ENCODE measurements at regions not wholly inside any gene's neighbourhood (a gene's known extent, or its start where the extent isn't known, plus 50 kb on each side); places are given as distances from the start of the nearest gene placed in this dataset.

DNA sequence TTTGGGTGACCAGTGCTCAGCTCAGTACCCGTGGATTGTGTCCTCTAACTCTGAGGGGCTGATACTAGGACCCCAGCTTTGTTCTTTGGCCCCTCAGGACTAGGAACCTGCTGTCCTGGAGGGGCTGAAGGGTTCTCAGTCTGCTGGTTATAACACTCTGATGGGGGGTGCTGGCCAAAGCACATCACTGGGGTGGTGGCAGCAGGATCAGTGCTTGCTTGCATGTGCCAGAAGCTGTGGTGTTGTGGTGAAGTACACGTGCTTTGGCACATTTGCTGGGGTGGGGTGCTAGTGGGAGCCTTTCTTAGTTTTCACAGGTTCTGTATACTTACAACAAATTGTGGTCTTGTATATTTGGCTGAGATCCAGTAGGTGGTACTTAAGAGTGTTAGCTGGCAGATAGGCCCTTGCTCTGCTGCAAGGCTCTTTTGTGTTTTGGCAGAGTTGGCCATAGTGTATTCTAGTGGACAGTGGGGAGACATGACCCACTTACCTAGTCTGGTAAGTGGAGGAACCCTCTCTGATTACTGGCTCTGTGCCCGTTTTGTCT is 344.3 kb downstream of the EDEM1 start:
- DNase-seq (ENCODE audit: low read depth in 4 of 4, low spot score in 1 of 4): no peak

DNA sequence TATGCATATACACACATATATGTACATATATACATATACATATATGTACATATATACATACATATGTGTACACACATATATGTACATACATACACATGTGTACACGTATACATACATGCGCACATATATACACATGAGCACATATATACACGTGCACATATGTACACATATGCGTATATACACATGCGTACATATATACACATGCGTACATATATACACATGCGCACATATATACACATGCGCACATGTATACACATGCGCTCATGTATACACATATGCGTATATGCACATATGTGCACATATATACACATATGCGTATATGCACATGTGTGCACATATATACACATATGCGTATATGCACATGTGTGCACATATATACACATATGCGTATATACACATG is 353.0 kb downstream of the EDEM1 start:
- no peak for DNase-seq (ENCODE audit: low read depth in 4 of 4, low spot score in 1 of 4)

DNA sequence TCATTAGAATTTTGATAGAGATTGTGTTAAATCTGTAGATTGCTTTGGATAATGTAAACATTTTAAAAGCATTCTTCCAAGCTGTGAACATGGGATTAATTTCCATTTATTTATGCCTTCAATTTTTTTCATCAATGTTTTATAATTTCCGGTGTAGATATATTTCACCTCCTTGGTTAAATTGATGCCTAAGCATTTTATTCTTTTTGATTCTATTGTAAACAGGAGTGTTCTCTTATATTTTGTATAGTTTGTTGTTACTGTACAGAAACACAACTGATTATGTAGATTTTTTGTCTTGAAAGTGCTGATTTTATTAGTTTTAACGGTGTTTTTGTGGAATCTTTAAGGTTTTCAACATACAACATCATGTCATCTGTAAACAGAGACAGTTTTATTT is 355.0 kb downstream of the EDEM1 start:
- DNase-seq (ENCODE audit: low read depth in 4 of 4, low spot score in 1 of 4): no peak

DNA sequence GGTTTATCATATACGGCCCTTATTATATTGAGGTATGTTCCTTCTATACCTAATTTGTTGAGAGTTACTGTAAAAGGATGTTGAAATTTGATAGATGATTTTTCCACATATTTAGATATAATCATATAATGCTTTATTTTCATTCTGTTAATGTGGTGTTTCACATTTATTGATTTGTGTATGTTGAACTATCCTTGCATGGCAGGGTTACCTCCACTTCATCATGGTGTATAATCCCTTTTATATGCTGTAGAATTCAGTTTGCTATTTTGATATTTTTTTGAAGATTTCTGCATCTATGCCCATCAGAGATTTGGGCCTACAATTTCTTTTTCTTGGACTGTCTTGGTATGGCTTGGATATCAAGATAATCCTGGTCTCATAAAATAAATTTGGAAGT is 355.5 kb downstream of the EDEM1 start:
- no peak for DNase-seq (ENCODE audit: low read depth in 4 of 4, low spot score in 1 of 4)

DNA sequence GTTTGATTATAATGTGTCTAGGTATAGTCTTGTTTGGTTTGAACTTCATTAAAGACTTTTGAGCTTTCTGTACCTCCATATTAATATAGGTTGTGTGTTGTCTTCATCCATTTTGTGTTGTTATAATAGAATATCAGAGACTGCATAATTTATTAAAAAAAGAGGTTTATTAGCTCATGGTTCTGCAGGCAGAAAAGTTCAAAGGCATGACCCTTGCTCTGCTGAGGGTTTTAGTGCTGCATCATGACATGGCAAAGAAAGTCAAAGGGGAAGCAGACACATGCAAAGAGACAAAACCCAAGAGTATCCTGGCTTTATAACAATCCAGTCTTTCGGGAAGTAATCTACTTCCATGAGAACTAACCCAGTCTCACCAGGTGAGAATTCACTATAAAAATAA is 358.2 kb downstream of the EDEM1 start:
- no peak for DNase-seq (ENCODE audit: low read depth in 4 of 4, low spot score in 1 of 4)

DNA sequence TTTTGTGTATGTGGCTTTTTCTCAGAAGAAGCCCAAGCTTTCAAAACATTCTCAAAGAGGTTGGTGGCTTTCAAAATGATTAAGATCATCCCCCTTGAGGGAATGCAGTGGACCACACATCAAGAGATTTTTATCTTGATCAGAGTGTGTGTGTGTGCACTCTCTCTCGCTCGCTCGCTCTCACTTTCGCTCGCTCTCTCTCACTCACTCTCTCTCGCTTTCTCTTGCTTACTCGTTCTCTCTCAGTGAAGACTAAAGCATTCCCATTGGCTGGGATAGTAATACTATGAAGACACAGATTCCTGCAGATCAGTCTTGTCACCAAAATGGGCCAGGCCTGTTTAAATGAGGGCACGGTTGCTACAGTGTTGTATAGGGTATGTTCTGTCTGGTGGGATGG is 365.7 kb downstream of the EDEM1 start:
- no peak for DNase-seq (ENCODE audit: low read depth in 4 of 4, low spot score in 1 of 4)

DNA sequence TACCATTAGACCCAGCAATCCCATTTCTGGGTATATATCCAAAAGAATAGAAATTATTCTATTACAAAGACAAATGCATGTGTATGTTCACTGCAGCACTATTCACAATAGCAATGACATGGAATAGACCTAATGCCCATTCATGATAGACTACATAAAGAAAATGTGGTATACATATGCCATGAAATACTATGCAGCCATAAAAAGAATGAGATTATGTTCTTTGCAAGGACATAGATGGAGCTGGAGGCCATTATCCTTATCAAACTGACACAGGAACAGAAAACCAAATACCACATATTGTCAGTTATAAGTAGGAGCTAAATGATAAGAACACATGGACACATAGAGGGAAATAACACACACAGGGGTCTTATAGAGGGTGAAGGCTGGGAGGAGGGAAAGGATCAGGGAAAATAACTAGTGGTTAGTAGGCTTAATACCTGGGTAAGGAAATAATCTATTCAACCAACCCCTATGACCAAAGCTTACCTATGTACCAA is 366.8 kb downstream of the EDEM1 start:
- no peak for DNase-seq (ENCODE audit: low read depth in 4 of 4, low spot score in 1 of 4)

DNA sequence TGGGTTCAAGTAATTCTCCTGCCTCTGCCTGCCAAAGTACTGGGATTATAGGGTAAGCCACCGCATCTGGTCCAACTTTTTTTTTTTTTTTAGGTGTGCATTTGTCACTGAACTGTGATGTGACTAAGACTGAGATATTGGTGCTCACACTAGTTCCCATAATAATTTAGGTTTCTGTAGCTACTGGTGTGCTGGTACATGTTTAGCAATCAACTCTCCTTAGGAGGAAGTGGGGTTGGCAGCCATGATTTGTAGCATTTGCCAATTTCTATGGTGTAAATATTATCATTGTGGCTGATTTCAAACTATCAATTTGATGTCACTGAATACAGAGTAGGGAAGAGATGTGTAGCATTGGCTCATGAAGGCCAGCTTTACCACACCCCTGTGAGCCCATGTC is 372.7 kb downstream of the EDEM1 start:
- DNase-seq (ENCODE audit: low read depth in 4 of 4, low spot score in 1 of 4): no peak

DNA sequence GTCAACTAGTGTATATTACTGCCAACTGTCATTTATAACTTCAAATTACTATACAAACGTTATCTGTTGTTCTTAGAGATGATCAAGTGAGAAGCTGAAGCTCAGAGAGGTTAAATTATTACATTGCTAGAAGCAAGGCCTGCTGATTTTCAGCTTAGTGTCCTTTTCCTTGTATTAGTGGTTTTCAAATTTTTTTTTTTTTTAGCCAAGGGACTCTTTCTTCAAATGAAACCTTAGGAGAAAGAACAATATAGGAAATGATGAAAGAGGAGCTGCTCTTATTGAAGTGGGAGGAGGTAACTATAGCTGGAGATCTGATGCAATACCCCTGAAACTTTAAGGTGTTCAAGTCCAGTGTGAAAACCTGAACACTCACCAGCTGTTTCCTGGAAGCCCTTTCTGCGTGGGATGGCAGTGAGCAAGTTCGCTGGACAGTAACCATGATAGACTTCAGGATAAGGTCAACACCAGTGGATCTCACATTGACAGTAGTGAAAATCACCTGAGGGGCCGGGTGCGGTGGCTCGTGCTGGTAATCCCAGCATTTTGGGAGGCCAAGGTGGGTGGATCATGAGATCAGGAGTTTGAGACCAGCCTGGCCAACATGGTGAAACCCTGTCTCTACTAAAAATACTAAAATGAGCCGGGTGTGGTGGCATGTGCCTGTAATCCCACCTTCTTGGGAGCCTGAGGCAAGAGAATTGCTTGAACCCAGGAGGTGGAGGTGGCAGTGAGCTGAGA is 376.2 kb downstream of the EDEM1 start:
- no peak for DNase-seq (ENCODE audit: low read depth in 4 of 4, low spot score in 1 of 4)

DNA sequence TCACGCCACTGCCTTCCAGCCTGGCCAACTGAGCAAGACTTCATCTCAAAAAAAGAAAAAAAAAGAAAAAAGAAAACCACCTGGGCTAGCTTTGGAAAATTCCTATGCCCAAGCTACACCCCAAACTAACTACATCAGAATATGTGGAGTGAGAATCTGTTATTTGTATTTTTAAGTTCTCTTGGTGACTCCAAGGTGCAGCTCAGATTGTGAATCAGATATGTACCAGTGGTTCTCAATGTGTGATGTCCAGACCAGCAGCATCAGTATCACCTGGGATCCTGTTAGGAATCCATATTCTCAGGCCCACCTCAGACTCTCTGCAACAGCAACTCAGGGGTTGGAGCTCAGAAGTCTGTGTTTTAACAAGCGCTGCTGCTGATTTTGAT is 376.8 kb downstream of the EDEM1 start:
- DNase-seq (ENCODE audit: low read depth in 4 of 4, low spot score in 1 of 4): no peak

DNA sequence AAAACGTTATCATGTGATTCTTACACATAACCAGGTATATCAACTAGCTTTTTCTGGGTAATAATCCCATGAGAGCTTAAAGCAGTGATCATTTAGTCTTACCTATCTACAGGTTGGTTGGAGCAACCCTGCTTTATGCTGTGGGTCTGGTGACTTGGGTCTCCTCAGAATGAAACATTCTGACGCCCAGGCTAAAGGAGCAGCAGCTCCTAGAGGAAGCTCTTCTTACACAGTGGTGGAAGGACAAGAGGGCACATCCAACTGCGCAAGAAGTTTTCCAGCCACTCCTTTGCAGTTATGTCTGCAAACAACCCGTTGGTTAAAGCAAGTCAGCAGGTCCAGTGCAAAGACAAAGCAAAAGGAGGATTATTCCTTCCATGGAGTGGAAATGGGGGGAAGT is 377.5 kb downstream of the EDEM1 start:
- DNase-seq (ENCODE audit: low read depth in 4 of 4, low spot score in 1 of 4): no peak

DNA sequence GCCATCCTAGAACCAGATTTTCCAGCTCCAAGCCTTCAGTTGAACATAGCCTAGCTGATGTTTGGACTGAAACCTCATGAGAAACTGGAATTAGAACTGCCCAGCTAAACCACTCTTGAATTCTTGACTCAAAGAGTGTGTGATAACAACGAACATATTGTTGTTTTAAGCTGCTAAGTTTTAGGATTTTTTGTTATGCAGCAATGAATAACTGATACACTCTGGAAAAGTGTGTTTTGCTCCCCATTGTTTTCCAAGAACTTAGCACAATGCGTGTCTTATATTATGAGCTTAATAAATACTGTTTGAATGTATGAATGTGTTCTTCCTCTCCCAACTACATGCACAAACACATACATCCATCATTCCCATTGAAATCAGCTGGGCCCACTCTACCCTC is 379.6 kb downstream of the EDEM1 start:
- no peak for DNase-seq (ENCODE audit: low read depth in 4 of 4, low spot score in 1 of 4)

DNA sequence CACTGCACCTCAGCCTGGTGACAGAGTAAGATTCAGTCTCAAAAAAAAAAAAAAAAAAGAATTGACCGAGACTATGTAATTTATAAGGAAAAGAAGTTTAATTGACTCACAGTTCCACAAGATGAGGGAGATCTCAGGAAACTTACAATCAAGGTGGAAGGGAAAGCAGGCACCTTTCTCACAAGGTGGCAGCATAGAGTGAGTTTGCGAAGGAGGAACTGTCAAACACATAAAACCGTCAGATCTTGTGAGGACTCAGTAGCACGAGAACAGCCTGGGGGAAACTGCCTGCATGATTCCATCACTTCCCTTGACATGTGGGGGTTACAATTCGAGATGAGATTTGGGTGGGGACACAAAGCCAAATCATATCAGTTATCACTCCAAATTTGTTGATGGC is 380.9 kb downstream of the EDEM1 start:
- DNase-seq (ENCODE audit: low read depth in 4 of 4, low spot score in 1 of 4): no peak

DNA sequence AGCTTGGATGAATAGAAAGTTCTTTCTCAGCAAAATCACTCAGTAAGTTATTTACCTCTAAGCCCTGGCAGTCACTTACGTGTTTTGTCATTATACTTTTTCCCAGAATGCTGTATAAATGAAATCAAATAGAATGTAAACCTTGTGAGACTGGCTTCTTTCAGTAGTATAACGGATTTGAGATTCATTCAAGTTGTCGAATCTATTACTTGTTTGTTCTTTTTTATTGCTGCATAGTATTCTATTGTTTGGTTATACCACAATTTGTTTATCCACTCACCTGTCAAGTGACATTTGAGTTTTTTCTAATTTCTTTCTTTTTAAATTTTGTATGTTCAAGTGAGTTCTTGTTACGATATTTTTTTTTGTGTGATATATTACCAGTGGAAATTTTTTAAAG is 381.6 kb downstream of the EDEM1 start:
- DNase-seq (ENCODE audit: low read depth in 4 of 4, low spot score in 1 of 4): no peak

DNA sequence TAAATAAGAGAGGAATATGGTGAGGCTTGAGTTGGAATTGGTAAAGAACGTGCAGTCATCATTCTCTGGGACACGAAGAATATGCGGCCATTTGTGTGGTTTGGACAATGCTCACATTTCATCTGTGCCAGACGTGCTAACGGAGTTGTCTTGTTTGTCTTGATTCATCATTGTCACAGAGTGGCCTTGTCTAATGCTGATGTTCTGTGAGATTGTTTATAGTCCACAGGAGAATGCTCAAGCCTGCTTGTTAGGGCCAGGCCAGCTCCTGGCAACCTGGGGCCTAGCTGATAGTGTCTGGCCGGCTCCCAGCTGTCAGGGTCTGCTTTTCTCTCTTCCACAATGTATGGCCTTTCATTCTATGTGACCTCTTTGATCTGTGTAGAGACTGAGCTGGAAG is 384.7 kb downstream of the EDEM1 start:
- no peak for DNase-seq (ENCODE audit: low read depth in 4 of 4, low spot score in 1 of 4)

DNA sequence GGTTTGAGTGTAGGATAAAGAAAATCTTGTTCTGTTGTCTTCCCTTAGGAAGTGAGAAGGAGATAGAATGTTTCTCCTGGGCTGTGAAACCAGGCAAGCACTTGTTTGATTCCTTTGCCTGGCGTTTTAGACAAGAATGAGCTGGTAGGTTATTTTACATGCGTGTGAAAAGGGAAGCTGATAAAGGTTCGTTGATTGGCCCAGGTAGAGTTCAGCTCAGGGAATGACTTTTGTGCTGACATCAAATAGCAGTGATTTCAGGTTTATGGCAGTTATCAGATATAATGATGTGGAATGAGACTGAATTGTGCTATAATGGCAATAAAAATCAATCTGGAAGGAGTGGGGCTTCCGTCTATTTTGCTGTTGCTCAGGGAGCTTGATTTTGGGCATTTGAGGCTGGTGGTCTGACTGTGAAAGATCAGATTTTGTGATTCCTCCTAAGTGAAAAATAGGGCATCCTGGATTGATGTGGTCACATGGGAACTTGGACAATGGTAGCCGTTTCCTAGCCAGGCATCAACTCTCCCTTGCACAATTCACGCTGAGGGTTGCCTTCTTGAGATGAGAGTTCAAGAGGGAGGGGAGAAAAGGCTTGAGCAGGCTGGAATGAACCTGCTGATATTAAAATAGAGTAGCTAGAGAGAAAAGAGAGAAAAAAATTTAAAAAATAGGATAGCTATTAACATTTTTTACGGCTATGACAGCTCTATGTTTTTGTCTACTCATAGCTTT is 388.9 kb downstream of the EDEM1 start:
- DNase-seq (ENCODE audit: low read depth in 4 of 4, low spot score in 1 of 4): no peak

DNA sequence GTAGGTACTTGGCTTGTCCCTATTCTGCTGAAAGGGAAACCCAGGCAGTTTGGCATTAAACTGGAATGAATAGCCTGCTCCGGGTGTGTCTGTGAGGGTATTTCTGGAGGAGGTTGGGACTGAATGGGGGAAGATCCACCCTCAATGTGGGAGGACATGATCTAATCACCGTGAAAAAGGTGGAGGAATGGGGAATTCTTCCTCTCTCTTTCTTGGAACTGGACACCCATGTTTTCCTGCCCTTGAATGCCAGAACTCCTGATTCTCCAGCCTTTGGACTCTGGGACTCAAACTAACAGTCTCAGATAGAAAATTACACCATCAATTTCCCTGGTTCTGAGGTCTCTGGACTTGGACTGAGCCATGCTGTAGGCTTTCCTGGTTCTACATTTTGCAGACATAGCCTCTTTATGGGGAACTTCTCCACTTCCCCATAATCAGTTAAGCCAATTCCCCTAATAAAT is 391.7 kb downstream of the EDEM1 start:
- DNase-seq (ENCODE audit: low read depth in 4 of 4, low spot score in 1 of 4): no peak

DNA sequence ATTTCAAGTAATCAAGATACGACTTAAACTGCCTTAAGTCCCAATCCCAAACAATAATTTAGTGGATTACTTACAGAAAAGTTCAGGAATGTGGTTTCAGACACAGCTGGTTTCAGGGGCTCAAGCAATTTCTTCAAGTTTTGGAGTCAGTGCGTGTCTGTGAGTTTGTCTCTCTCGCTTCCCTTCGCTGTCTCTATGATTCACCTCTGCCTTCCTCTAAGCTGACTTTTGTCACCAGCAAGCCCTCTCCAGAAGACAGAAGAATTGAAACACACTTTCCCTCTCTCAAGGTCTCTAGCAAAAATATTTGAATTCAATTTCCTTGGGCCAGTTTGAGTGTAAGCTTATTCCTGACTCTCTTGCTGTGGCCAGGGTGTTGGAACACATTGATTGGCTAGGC is 392.4 kb downstream of the EDEM1 start:
- DNase-seq (ENCODE audit: low read depth in 4 of 4, low spot score in 1 of 4): no peak

DNA sequence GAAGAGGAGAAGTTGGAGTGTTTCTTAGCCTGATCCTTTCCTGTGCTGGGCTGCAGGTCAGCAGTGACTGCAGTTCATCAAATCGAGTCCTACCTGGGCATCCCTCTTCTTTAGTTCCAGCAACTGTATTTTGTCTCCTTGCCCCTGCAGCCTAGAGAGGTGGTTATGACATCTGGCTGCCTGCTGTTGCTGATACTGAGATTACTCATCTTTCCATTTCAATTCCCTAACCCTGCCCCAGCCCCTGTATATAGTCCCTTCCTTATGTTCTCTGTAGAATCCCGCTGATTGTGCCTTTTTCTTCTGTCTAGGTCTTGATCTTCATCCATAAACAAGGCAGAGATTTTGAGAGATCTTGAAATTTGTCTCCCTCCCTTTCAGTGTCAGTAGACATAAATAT is 393.3 kb downstream of the EDEM1 start:
- no peak for DNase-seq (ENCODE audit: low read depth in 4 of 4, low spot score in 1 of 4)

DNA sequence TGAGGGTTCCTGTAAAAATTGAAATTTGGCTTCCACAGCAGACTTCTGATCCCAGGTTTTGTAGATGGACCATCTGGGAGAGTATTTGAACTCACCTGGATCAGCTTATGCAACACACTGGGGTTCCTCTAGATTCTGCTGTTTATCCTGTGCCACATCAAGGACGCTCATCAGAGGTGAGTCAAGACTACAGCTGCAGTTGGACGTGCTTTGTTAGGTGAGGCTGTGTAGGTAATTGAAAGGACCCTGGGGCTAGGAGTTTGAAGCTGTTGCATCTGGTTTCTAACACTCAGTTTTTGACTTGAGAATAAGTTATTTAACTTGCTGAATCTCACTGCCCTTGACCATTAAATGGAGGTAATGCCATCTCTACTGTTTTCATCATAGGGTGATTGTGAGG is 394.2 kb downstream of the EDEM1 start:
- no peak for DNase-seq (ENCODE audit: low read depth in 4 of 4, low spot score in 1 of 4)

DNA sequence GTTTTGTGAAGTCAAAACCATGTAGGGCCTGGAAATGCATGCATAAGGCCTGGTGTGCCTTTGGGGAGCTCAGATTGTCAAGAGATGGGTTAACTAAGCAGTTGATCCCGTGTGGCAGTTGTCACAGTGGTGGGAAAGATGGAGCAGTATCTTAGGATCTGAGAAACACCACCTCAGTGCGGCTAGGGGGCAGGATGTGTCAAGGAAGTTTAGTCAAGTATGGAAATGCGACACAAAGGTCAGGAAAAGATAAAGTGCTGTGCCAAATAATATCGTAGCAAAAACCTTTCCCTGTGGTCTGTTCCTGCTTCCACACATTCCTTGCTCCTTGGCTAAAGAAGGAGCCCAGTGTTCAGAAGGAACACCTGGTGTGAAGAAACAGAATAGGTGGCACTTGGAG is 396.4 kb downstream of the EDEM1 start:
- DNase-seq (ENCODE audit: low read depth in 4 of 4, low spot score in 1 of 4): no peak

DNA sequence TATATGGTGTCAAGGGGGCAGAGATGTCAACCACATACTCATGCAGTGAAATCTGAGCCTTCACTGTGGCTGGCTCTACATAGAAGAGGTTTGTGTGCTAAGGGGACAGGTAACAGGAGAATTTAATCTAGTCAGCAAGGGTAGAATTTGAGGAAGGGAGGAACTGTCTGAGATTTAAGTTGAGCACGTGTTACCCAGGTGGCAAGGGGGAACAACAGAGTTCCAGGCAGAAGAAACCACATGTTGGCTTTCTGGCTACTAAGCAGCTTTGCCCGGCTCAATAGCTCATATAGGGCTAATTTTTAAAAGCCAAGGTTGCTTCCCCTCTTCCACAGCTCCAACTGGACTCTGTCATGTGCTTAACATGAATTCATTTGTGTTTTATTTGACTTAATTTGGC is 397.6 kb downstream of the EDEM1 start:
- no peak for DNase-seq (ENCODE audit: low read depth in 4 of 4, low spot score in 1 of 4)
